IMR-90 (cell line): ENCODE measurements at regions not wholly inside any gene's neighbourhood (a gene's known extent, or its start where the extent isn't known, plus 50 kb on each side); places are given as distances from the start of the nearest gene placed in this dataset.
"Not testable (repeated sequence)": the region's sequence is repeated elsewhere in the genome, so short reads cannot be mapped to it uniquely, and the experiment has no call there.

Source experiments
- ATAC-seq: fragments of 200-7000 bp; cut with Tn5 transposase; 2 replicates; pipeline ENCODE4 v1.9.1; 2020; ENCODE audit warnings: low read depth, mild to moderate bottlenecking, moderate library complexity
- BruUV-seq: library from RNA; stranded (reverse); fragments of 400-500 nt; replicated peaks from 2 replicates; lab custom pipeline; 2021; lab: Mats Ljungman, UMichigan
- CTCF ChIA-PET: fragments of 300-600 bp; formaldehyde crosslinking; extraction: SDS; loops from one replicate; lab custom pipeline; 2021; ENCODE audit warnings: antibody characterized with exemption; lab: Yijun Ruan, JAX
- POLR2A ChIA-PET: fragments of 300-600 bp; sonication (Branson Sonifier 250); formaldehyde crosslinking; loops from one replicate; lab custom pipeline; 2022; ENCODE audit warnings: antibody characterized with exemption; ENCODE audit not compliant: unreplicated experiment; lab: Charles Lee
- DNase-seq: peaks from one replicate; pipeline ENCODE4 v3.0.0; 2013
- H2AFZ ChIP-seq: replicated peaks from 2 replicates; pipeline ENCODE3; 2013; ENCODE audit warnings: low read length, mild to moderate bottlenecking; ENCODE audit not compliant: poor library complexity
- H2AK5ac ChIP-seq: 2 replicates; pipeline ENCODE4 v1.6.1; 2013; ENCODE audit warnings: low read depth, low read length, inconsistent platforms
- H2AK9ac ChIP-seq: replicated peaks from 2 replicates; pipeline ENCODE3; 2013; ENCODE audit warnings: mild to moderate bottlenecking, low read depth, low read length, moderate library complexity; ENCODE audit not compliant: poor library complexity
- H2BK120ac ChIP-seq: 2 replicates; pipeline ENCODE4 v1.6.1; 2013; ENCODE audit warnings: low read depth, low read length, inconsistent platforms
- H2BK15ac ChIP-seq: 3 replicates; pipeline ENCODE4 v1.6.1; 2013; ENCODE audit warnings: low read depth, low read length, inconsistent platforms
- H2BK20ac ChIP-seq: 2 replicates; pipeline ENCODE4 v1.6.1; 2013; ENCODE audit warnings: low read depth, mild to moderate bottlenecking, inconsistent platforms, low read length, moderate library complexity
- H2BK5ac ChIP-seq: 2 replicates; pipeline ENCODE4 v1.6.1; 2013; ENCODE audit warnings: mild to moderate bottlenecking, low read depth, low read length, inconsistent platforms; ENCODE audit not compliant: poor library complexity, severe bottlenecking
- H3K14ac ChIP-seq: replicated peaks from 2 replicates; pipeline ENCODE4 v1.6.1; 2013; ENCODE audit warnings: low read depth, low read length, inconsistent platforms
- H3K18ac ChIP-seq: 2 replicates; pipeline ENCODE4 v1.6.1; 2013; ENCODE audit warnings: low read depth, low read length, control low read depth
- H3K23ac ChIP-seq: 2 replicates; pipeline ENCODE4 v1.6.1; 2013; ENCODE audit warnings: low read depth, low read length, inconsistent platforms
- H3K27ac ChIP-seq: 2 replicates; pipeline ENCODE4 v1.5.1; 2013; ENCODE audit warnings: mild to moderate bottlenecking, control low read depth, low read length; ENCODE audit not compliant: insufficient read depth
- H3K27me3 ChIP-seq: 2 replicates; pipeline ENCODE4 v1.6.1; 2013; ENCODE audit warnings: low read length; ENCODE audit not compliant: control insufficient read depth, insufficient read depth
- H3K36me3 ChIP-seq: 2 replicates; pipeline ENCODE4 v1.6.1; 2013; ENCODE audit warnings: low read length, mixed read lengths; ENCODE audit not compliant: control insufficient read depth, insufficient read depth
- H3K4ac ChIP-seq: 2 replicates; pipeline ENCODE4 v1.6.1; 2013; ENCODE audit warnings: low read depth, low read length, inconsistent platforms
- H3K4me1 ChIP-seq: 2 replicates; pipeline ENCODE4 v1.6.1; 2013; ENCODE audit warnings: low read length, mixed read lengths; ENCODE audit not compliant: control insufficient read depth, insufficient read depth
- H3K4me2 ChIP-seq: 2 replicates; pipeline ENCODE4 v1.6.1; 2013; ENCODE audit warnings: low read depth, mild to moderate bottlenecking, control low read depth, low read length, moderate library complexity
- H3K4me3 ChIP-seq: 2 replicates; pipeline ENCODE4 v1.5.1; 2013; ENCODE audit warnings: low read depth, mild to moderate bottlenecking, control low read depth, low read length, moderate library complexity; ENCODE audit not compliant: insufficient read depth
- H3K56ac ChIP-seq: 2 replicates; pipeline ENCODE4 v1.6.1; 2013; ENCODE audit warnings: low read length, inconsistent platforms; ENCODE audit not compliant: insufficient read depth; ENCODE audit errors: extremely low read depth
- H3K79me1 ChIP-seq, 2 experiments: 2 replicates each; pipeline ENCODE4 v1.6.1; 2013; ENCODE audit warnings: low read length in 2 of 2, inconsistent platforms in 1 of 2, low read depth in 1 of 2
- H3K9ac ChIP-seq: 2 replicates; pipeline ENCODE4 v1.6.1; 2013; ENCODE audit warnings: low read depth, low read length, control low read depth
- H3K9me1 ChIP-seq: 2 replicates; pipeline ENCODE4 v1.6.1; 2013; ENCODE audit warnings: low read length, inconsistent platforms; ENCODE audit not compliant: insufficient read depth
- H3K9me3 ChIP-seq: 2 replicates; pipeline ENCODE4 v1.6.1; 2013; ENCODE audit warnings: low read length; ENCODE audit not compliant: control insufficient read depth, insufficient read depth
- H4K20me1 ChIP-seq: 2 replicates; pipeline ENCODE4 v1.6.1; 2013; ENCODE audit warnings: low read length, inconsistent platforms; ENCODE audit not compliant: insufficient read depth
- H4K5ac ChIP-seq: 2 replicates; pipeline ENCODE4 v1.6.1; 2013; ENCODE audit warnings: mild to moderate bottlenecking, low read depth, low read length, control low read depth
- H4K8ac ChIP-seq, 2 experiments: 2 replicates each; pipeline ENCODE4 v1.6.1; 2013; ENCODE audit warnings: low read depth in 2 of 2, low read length in 2 of 2, control low read depth in 1 of 2, inconsistent platforms in 1 of 2
- H4K91ac ChIP-seq: 2 replicates; pipeline ENCODE4 v1.6.1; 2013; ENCODE audit warnings: low read depth, low read length, inconsistent platforms; ENCODE audit not compliant: insufficient read depth
- WGBS, 2 experiments: methylation state at CpG; one replicate each; pipeline versions ENCODE4 v1.1.5 to v1.1.7; 2013; ENCODE audit warnings: missing lambda C conversion rate in 2 of 2; ENCODE audit not compliant: insufficient read length in 1 of 2; ENCODE audit errors: extremely low coverage in 2 of 2; 5-methylcytosine and 5-hydroxymethylcytosine counted together
- dilution Hi-C: fragments of 300-500 bp; cut with HindIII; formaldehyde crosslinking; loops from one replicate; pipeline ENCODE4 v1.14.3; 2018; ENCODE audit warnings: low sequenced_read_pairs; ENCODE audit not compliant: unreplicated experiment
- in situ Hi-C: fragments of 300-500 bp; cut with MboI; formaldehyde crosslinking; loops from 3 replicates; pipeline ENCODE4 v1.14.3; 2019; ENCODE audit warnings: low sequenced_read_pairs, inconsistent platforms, mixed read lengths
- intact Hi-C: fragments of 100-400 bp; cut with micrococcal nuclease; formaldehyde crosslinking; loops from 2 replicates; pipeline ENCODE4 v1.10.0; 2022

- DNase-seq, H4K5ac ChIP-seq, H2BK20ac ChIP-seq, H3K9ac ChIP-seq, H3K4me2 ChIP-seq, H3K27ac ChIP-seq, H3K79me1 ChIP-seq, H3K9me3 ChIP-seq, H4K91ac ChIP-seq, H3K18ac ChIP-seq, intact Hi-C loops, H3K4ac ChIP-seq, H3K56ac ChIP-seq, H3K36me3 ChIP-seq, CTCF ChIA-PET, H3K27me3 ChIP-seq, H3K9me1 ChIP-seq, H2BK15ac ChIP-seq, H3K23ac ChIP-seq, H2AK5ac ChIP-seq, H3K4me3 ChIP-seq, H2AFZ ChIP-seq, H2BK5ac ChIP-seq, H3K4me1 ChIP-seq, H2BK120ac ChIP-seq, in situ Hi-C loops, H2AK9ac ChIP-seq, H4K8ac ChIP-seq, POLR2A ChIA-PET, dilution Hi-C loops, BruUV-seq, H4K20me1 ChIP-seq, ATAC-seq, H3K14ac ChIP-seq: not testable (repeated sequence)
- WGBS, 2 experiments = no CpG with 5 or more reads among the region's 3 CpGs
Measured at GRCh38 chr5:126150319-126150718, 272.9 kb upstream of the GRAMD2B start.

DNA sequence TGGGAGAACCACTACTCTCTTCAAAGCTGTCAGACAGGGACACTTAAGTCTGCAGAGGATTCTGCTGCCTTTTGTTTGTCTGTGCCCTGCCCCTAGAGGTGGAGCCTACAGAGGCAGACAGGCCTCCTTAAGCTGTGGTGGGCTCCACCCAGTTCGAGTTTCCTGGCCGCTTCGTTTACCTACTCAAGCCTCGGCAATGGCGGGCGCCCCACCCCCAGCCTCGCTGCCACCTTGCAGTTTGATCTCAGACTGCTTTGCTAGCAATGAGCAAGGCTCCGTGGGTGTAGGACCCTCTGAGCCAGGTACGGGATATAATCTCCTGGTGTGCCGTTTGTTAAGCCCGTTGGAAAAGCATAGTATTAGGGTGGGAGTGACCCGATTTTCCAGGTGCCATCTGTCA lies 267.9 kb upstream of the GRAMD2B start:
- no CpG with 5 or more reads among the region's 12 CpGs for WGBS, 2 experiments
- H4K91ac ChIP-seq, H3K23ac ChIP-seq, dilution Hi-C loops, H2BK120ac ChIP-seq, DNase-seq, H2AK5ac ChIP-seq, H3K9me1 ChIP-seq, H2BK5ac ChIP-seq, H3K27me3 ChIP-seq, ATAC-seq, H2BK20ac ChIP-seq, H4K20me1 ChIP-seq, H3K4me2 ChIP-seq, H4K5ac ChIP-seq, H3K14ac ChIP-seq, BruUV-seq, H3K36me3 ChIP-seq, in situ Hi-C loops, H3K4me3 ChIP-seq, CTCF ChIA-PET, POLR2A ChIA-PET, H4K8ac ChIP-seq, H3K9me3 ChIP-seq, intact Hi-C loops, H2AFZ ChIP-seq, H2BK15ac ChIP-seq, H2AK9ac ChIP-seq, H3K4ac ChIP-seq, H3K56ac ChIP-seq, H3K79me1 ChIP-seq, H3K18ac ChIP-seq, H3K4me1 ChIP-seq, H3K27ac ChIP-seq, H3K9ac ChIP-seq: not testable (repeated sequence)
